Fibroblast of skin of back (primary cell): ENCODE measurements at regions not wholly inside any gene's neighbourhood (a gene's known extent, or its start where the extent isn't known, plus 50 kb on each side); places are given as distances from the start of the nearest gene placed in this dataset.

Experiments
- DNase-seq: peaks from one replicate; pipeline ENCODE4 v3.0.0-alpha.2; 2013

GRCh38 chr3:148184798-148185197 lies 512.9 kb upstream of the AGTR1 start:
- DNase-seq, result no peak

GRCh38 chr3:148186881-148187280 lies 510.8 kb upstream of the AGTR1 start:
- no peak for DNase-seq

GRCh38 chr3:148187296-148187695 lies 510.4 kb upstream of the AGTR1 start:
- DNase-seq, result peak; percentile 43

- peak; percentile 45 for DNase-seq
These were observed 507.2 kb upstream of the AGTR1 start for GRCh38 chr3:148190441-148190990.

DNA sequence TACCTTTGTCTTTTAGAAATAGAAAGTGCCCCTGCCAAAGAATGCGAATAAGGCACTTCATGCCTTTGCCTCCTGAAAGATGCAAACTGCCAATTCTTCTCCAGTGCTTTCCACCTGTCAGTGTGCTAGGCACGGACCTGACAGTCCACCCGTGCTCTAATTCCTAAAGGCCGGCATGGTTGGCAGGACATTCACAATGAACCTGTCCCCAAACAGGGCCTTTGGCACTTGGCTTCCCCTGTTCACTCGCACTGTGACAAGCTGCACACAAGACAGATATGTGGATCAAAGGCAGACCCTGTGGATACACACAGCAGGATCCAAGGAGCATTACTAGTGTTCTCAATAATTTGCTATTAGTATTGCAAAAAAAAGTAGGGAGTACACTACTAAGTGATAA lies 505.7 kb upstream of the AGTR1 start:
- no peak for DNase-seq

DNA sequence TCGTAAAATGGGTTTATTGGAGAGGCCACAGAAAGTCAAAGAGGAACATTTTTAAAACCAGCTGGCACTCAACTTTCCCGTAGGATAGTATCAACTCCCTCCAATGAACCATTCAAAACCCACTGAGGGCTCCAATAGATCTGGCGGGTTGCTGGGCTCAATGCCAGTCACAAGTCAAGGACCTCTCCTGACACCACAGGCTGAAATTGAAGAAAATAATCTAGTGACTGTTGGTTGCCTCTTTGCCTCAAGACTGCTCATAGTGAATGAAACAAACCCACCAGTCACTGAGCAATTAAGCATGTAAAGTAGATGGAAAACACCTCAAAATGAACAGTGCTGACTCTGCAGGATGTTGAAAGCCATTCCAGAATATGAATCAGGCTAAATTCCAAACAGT lies 500.6 kb upstream of the AGTR1 start:
- no peak for DNase-seq

DNA sequence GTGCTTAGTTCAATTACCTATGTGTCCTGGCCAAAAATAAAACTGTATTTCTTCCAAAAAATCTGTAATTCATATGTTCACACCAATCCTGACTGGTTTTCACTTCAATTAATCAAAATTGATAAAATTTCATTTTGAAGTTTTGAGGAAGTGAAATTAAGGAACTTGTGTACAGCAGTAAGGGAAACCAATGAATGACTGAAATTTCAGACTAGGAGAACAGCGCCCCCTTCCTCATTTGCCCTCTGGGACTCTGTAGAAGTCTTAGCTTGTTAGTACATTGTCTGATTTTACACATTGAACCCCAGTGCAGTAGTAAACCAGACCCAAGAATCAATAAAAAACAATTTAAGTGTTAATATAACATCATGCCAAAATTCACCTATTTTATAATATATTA lies 495.3 kb upstream of the AGTR1 start:
- no peak for DNase-seq

DNA sequence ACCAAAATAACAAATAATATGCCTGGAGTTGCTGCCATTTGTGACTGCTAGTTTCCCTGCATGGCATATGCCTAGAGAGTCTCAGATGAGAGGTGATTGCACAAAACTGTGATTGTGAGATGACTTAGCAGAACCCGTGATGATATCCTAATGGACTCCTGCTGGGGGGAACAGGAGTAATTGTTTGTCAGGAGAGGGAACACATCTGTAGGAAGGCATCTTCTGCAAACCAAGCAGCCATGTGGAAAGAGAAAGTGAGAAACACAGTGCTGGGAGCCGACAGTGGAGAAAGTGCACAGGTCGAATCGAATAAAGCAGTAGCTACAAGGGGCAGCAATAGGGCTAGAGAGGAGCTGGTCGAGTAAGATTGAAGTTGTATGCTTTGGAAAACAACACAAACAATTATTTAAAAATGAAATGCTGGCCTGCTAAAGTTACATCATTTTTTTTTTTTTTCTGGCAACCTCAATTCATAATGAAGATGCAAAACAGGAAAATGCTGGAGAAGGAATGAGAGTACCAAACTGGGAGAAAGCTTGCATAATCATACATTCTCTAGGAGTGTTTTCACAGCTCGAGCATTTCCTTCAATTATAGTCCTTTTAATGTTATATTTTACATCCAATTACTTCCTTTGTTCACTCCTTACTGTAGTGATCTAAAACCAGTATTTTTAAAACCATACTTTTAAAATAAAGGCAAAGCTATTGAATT lies 494.2 kb upstream of the AGTR1 start:
- peak; percentile 28 for DNase-seq

- no peak for DNase-seq
These were observed 493.6 kb upstream of the AGTR1 start for GRCh38 chr3:148204131-148204530.

- no peak for DNase-seq
These were observed 491.7 kb upstream of the AGTR1 start for GRCh38 chr3:148205977-148206376.

DNA sequence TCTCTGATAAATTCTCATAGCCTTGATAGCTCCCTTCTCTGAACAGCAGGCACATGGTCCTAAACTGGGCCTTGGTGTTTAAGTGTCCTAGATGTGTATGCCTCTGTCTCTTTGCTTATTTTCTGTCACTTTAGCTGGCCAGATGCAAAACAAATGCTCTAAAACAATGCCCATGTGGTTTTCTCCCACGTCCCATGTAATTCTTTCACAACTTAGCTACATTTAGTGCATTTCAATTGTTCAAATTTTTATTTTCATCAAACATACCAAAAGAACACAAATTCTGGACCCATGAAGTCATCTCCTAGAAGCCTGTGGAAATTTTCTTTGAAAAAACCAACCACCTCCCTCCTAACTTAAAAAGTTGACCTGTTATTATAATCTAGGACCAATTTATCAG lies 491.3 kb upstream of the AGTR1 start:
- no peak for DNase-seq

DNA sequence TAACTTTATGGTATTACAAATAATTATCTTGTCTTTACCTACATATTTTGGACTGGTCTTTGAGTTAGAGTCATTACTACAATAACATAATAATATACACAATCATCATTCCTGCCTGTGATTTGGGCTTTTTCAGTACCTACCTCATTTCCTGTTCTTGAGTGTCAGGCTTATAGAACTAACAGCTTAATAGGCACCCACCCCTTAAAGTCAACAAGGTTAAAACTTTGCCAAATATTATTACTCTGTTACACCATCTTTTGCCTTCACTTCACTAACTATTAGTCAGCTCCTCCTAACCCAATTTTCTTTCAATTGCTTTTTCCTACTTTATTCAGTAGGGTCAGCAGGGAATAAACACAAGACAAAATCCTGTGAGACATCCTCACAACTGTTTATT lies 488.7 kb upstream of the AGTR1 start:
- DNase-seq, result peak; percentile 15

DNA sequence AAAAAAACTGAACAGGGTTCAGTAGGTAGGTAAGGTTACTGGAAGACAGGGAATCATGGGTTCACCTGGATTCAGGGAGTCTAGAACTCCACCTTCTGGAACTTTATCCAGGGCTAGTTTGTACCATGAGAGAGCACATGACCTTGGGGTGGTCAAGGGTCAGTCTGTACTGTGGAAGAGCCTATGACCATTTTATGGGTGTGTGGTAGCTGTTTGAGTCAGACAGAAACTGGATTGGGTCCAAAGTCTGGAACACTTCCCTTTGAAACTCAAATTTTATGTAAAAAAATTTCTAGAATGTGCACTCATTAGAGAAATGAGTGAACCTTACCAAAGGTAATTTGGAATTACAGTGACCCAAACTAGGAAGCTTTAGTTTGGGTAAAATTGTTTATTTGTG lies 486.0 kb upstream of the AGTR1 start:
- peak; percentile 51 for DNase-seq

- DNase-seq, result peak; percentile 57
These were observed 483.0 kb upstream of the AGTR1 start for GRCh38 chr3:148214705-148215104.

GRCh38 chr3:148217317-148217716 lies 480.4 kb upstream of the AGTR1 start:
- DNase-seq, result no peak

DNA sequence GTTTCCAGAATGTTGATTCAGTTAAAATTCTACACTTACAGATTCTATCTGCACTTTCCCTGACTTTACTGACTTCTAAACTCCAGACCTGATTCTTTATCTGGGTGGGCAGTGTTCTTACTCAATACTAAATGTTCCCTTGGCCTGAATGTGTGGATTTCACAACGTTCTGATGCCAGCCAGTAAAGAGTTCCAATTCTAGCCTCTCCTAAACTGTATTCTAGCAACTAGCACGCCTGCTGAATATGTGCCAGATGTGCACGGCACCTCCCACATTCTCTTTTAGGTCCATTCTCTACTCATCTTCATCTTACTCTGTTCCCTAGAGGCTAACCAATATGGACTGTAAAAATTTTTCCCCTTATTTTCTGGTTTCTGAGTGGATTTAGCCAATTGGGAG lies 479.5 kb upstream of the AGTR1 start:
- DNase-seq, result no peak

GRCh38 chr3:148219999-148220398 lies 477.7 kb upstream of the AGTR1 start:
- DNase-seq, result no peak

- no peak for DNase-seq
These were observed 476.4 kb upstream of the AGTR1 start for GRCh38 chr3:148221303-148221702.

DNA sequence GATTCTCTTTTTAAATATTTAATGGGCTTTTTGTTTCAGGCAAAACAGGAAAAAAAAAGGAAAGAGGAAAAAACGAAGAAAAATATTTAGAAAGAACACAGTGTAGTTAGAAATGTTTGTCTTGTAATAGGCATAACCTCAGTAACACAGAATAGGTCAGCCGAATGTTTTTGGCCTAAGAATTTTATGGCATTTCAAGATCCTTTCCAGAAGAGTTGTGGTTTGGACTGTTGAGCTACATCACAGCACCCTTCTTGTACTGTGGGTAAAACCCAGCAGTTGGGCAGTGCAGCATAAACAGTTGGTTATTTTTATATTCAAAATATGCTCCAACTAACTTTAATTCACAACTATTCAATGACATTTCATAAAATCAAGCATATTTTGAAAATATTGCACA lies 474.4 kb upstream of the AGTR1 start:
- DNase-seq, result no peak

DNA sequence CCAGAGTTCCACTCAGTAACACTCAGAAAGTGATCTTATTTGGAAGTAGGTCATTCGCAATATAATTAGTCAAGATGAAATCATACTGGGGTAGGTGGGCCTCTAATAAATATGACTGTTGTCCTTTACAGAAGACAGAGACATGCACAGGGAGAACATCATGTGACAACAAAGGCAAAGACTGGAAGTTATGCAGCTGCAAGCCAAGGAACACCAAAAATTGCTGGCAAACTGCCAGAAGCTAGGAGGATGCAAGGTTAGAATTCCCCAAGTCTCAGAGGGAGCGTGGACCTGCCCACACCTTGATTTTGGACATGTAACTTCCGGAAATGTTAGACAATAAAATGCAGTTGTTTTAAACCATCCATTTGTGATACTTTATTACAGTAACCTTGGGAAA lies 471.5 kb upstream of the AGTR1 start:
- no peak for DNase-seq

DNA sequence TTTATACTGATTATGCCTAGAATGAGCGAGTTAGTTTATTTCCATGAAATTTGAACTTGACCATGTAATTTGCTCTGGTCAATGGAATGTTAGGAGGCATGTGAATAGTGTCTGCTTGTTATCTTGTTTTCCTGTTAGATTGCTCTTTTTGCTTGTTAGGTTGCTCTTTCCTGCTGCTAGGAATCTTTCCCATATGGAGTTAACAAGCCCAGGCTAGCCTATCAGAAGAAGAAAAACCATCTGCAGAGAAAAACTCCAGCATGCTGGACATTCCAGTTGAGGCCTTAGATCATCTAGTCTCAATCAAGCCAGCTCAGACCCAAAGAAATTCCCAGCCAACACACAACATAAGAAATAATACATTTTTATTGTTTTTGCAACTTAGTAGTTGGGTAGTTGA lies 470.2 kb upstream of the AGTR1 start:
- peak; percentile 36 for DNase-seq

GRCh38 chr3:148229107-148229506 lies 468.6 kb upstream of the AGTR1 start:
- DNase-seq, result no peak

DNA sequence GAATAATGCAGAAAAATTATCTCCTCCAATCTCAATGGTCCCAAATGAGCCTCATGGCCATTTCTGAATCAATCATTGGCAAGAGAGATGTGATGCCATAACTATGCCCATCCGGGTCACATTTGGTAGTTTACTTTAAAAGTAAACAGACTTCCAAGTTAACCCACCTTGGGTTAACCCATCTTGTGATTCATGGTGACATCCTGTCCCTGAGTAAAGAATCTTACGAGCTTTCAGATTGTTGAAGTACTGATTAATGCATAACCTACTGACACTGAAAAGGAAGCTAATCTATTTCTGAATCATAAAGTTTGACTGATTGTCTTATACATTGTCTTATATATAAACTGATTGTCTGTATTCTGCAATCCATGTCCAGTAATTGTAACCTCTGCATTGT lies 467.2 kb upstream of the AGTR1 start:
- DNase-seq, result no peak

- peak; percentile 19 for DNase-seq
These were observed 465.3 kb upstream of the AGTR1 start for GRCh38 chr3:148232389-148232788.

DNA sequence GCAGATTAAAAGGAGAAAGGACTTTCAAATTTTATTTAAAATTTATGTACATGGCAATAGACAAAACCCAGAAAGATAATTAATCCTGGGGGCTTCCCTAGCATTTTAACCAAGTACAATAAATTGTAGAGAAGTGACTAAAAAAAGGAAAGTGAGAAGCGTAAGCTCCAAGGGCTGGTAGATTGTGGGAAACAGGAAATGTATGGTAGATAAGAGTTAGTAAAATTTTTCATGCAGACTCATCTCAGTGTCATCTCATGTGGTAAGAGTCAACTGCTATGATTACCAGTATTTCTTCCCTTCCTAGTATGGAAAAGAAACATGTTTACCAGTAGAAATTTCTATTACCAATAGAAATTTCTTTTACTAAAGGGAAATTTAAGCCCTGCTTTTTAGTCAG lies 464.3 kb upstream of the AGTR1 start:
- DNase-seq, result peak; percentile 85
